Spleen (tissue), 11 donors: ENCODE measurements at regions not wholly inside any gene's neighbourhood (a gene's known extent, or its start where the extent isn't known, plus 50 kb on each side); places are given as distances from the start of the nearest gene placed in this dataset.
"Not testable (repeated sequence)": the region's sequence is repeated elsewhere in the genome, so short reads cannot be mapped to it uniquely, and the experiment has no call there.

Source experiments
- DNase-seq: peaks from one replicate; pipeline ENCODE4 v3.0.0-alpha.2; 2020
- H3K27ac ChIP-seq, 8 donors: fragments of 200-600 bp; sonication (generic) in 7 of 8; 1 replicate in 4 of 8; 2 replicates in 4 of 8; pipeline versions ENCODE4 v1.5.0 to v1.8.0; 2016 to 2021; ENCODE audit warnings: inconsistent platforms in 4 of 8, mild to moderate bottlenecking in 4 of 8, moderate library complexity in 1 of 8
- H3K27me3 ChIP-seq, 7 donors: fragments of 200-600 bp; sonication (generic) in 6 of 7; replicated peaks in 1 of 7; 1 replicate in 4 of 7; 2 replicates in 3 of 7; pipeline versions ENCODE4 v1.5.0 to v1.8.0; 2016 to 2021; ENCODE audit warnings: inconsistent platforms in 3 of 7, mild to moderate bottlenecking in 1 of 7
- H3K36me3 ChIP-seq, 6 donors: fragments of 200-600 bp; sonication (generic) in 5 of 6; 1 replicate in 4 of 6; 2 replicates in 2 of 6; pipeline versions ENCODE4 v1.5.0 to v1.8.0; 2016 to 2021; ENCODE audit warnings: inconsistent platforms in 2 of 6
- H3K4me1 ChIP-seq, 6 donors: fragments of 200-600 bp; sonication (generic) in 5 of 6; 1 replicate in 3 of 6; 2 replicates in 3 of 6; pipeline versions ENCODE4 v1.5.0 to v1.8.0; 2016 to 2021; ENCODE audit warnings: inconsistent platforms in 3 of 6
- H3K4me3 ChIP-seq, 8 donors: fragments of 200-600 bp; sonication (generic) in 7 of 8; 1 replicate in 4 of 8; 2 replicates in 4 of 8; pipeline versions ENCODE4 v1.5.0 to v1.8.0; 2016 to 2021; ENCODE audit warnings: inconsistent platforms in 4 of 8, mild to moderate bottlenecking in 4 of 8, moderate library complexity in 2 of 8
- H3K9me3 ChIP-seq, 8 donors: fragments of 200-600 bp; sonication (generic) in 7 of 8; 1 replicate in 4 of 8; 2 replicates in 4 of 8; pipeline versions ENCODE4 v1.5.0 to v1.8.0; 2016 to 2021; ENCODE audit warnings: inconsistent platforms in 4 of 8
- POLR2A ChIP-seq, 3 donors: fragments of 450-650 bp; IDR thresholded peaks; one replicate each; pipeline ENCODE4 v1.5.1; 2017; ENCODE audit warnings: antibody characterized with exemption in 3 of 3, mild to moderate bottlenecking in 1 of 3
- POLR2AphosphoS5 ChIP-seq, 3 donors: sonication (generic); formaldehyde crosslinking; IDR thresholded peaks; one replicate each; pipeline ENCODE4 v1.5.1; 2017; ENCODE audit warnings: antibody characterized with exemption in 3 of 3
- WGBS, 5 donors: extraction: QIAGEN DNeasy Blood & Tissue Kit in 3 of 5; methylation state at CpG; one replicate each; pipeline versions ENCODE4 v1.1.5 to v1.1.7; 2013 to 2018; 5-methylcytosine and 5-hydroxymethylcytosine counted together
- intact Hi-C: fragments of 100-400 bp; cut with DNase I; formaldehyde crosslinking; loops from one replicate; pipeline ENCODE4 v1.15.0; 2023; ENCODE audit warnings: low total_unique reads
- TF ChIP-seq, protein P1 (sequence below), 11 experiments: fragments of 200-600 bp in 7 of 11; fragments of 450-650 bp in 4 of 11; sonication (generic) in 4 of 11; IDR thresholded peaks in 8 of 11; conservative IDR thresholded peaks in 3 of 11; 1 replicate in 7 of 11; 2 replicates in 4 of 11; pipeline versions ENCODE4 v1.4.0 to v1.8.0; 2016 to 2021; ENCODE audit warnings: antibody characterized with exemption in 11 of 11, inconsistent platforms in 4 of 11, mild to moderate bottlenecking in 1 of 11
- donor health status: healthy with polysubstance abuse.
- donor health status: DM: no; HTN: no; CAD: no; lungs with moderate emphysema.
- donor health status: DM: no; HTN: no; CAD: no.
- donor health status: Bipolar disorder and iron deficiency.
- donor health status: healthy.
- donor health status: DM: no; HTN: no; CAD: no.
- donor health status: DM: yes; HTN: yes; CAD: no.

DNA sequence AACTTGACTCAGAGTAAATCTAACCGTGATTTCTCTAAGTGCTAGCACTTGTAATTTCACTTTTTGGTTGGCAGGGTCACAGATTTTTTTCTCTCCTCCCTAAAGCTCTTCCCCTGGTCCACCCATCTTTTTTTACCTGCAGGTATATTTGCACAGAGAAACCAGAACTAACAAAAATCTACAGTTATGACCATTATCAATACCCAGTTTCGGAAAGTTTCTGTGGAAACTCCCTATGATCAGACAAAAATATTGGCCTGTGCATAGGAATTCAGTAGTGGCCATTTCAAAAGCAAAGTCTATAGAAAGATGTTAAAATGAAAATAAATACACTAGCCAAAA lies 62.4 kb upstream of the ATF7IP2 start:
- 72 to 89% (median 80%) methylated on average over 2 of the region's 2 CpGs for WGBS, 5 donors
- intact Hi-C loops: no loop called here

GRCh38 chr16:10324210-10324609 lies 61.7 kb upstream of the ATF7IP2 start:
- no peak for TF ChIP-seq POLR2A (IDR thresholded peaks at IDR 0.05)
- TF ChIP-seq POLR2AphosphoS5 (IDR thresholded peaks at IDR 0.05): no peak
- TF ChIP-seq, protein P1, sequence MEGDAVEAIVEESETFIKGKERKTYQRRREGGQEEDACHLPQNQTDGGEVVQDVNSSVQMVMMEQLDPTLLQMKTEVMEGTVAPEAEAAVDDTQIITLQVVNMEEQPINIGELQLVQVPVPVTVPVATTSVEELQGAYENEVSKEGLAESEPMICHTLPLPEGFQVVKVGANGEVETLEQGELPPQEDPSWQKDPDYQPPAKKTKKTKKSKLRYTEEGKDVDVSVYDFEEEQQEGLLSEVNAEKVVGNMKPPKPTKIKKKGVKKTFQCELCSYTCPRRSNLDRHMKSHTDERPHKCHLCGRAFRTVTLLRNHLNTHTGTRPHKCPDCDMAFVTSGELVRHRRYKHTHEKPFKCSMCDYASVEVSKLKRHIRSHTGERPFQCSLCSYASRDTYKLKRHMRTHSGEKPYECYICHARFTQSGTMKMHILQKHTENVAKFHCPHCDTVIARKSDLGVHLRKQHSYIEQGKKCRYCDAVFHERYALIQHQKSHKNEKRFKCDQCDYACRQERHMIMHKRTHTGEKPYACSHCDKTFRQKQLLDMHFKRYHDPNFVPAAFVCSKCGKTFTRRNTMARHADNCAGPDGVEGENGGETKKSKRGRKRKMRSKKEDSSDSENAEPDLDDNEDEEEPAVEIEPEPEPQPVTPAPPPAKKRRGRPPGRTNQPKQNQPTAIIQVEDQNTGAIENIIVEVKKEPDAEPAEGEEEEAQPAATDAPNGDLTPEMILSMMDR (IDR thresholded peaks at IDR 0.05 in 8 of 11, conservative IDR thresholded peaks at IDR 0.05 in 3 of 11): no peak
- 91 to 100% (median 95%) methylated on average over 2 of the region's 2 CpGs for WGBS, 5 donors
- H3K9me3 ChIP-seq: peaks cover 0 to 15% (median 4%) of the 10 kb centered on the region in 8 donors
- H3K27ac ChIP-seq: no peak overlapping the region
- H3K36me3 ChIP-seq: no peaks in the 10 kb centered on the region
- no peaks in the 10 kb centered on the region for H3K27me3 ChIP-seq
- H3K4me3 ChIP-seq: no peak overlapping the region
- intact Hi-C loops: no loop called here
- no peak for DNase-seq
- H3K4me1 ChIP-seq: no peaks in the 10 kb centered on the region

More for the DNA sequence above, 62.4 kb upstream of the ATF7IP2 start:
- DNase-seq: no peak
- Histone ChIP-seq H3K36me3 (no peaks in the 10 kb centered on the region), H3K9me3 (peaks cover 0 to 11% (median 1%) of the 10 kb centered on the region in 8 donors), H3K4me3 (no peak overlapping the region), H3K27me3 (no peaks in the 10 kb centered on the region), H3K4me1 (no peaks in the 10 kb centered on the region), H3K27ac (no peak overlapping the region)
- no peak for TF ChIP-seq POLR2A (IDR thresholded peaks at IDR 0.05)
- TF ChIP-seq, protein P1 (IDR thresholded peaks at IDR 0.05 in 8 of 11, conservative IDR thresholded peaks at IDR 0.05 in 3 of 11): no peak
- no peak for TF ChIP-seq POLR2AphosphoS5 (IDR thresholded peaks at IDR 0.05)

DNA sequence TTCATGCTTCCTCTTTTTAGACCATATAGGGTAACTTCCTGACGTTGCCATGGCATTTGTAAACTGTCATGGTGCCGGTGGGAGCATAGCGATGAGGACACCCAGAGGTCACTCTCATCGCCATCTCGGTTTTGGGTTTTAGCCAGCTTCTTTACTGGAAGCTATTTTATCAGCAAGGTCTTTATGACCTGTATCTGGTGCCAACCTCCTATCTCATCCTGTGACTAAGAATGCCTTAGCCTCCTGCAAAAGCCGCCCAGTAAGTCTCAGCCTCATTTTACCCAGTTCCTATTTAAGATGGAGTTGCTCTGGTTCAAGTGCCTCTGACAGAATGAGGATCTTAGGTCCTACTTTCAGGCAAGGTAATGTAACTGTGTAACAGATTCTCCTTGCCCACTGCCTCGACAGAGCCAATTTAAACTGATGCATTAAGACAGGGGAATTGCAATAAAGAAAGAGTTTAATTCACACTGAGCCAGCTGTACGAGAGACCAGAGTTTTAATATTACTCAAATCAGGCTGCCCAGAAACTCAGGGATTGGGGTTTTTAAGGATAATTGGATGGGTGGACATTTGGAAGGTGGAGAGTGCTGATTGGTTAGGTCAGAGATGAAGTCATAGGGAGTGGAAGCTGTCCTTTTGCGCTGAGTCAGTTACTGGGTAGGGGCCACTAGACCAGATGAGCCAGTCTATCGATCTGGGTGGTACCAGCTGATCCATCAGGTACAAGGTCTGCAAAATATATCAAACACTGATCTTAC lies 59.9 kb upstream of the ATF7IP2 start:
- Histone ChIP-seq H3K27ac (no peak overlapping the region), H3K27me3 (no peaks in the 10 kb centered on the region), H3K4me1 (peaks cover 0 to 15% (median 4%) of the 10 kb centered on the region in 6 donors), H3K9me3 (peaks cover 0 to 15% (median 4%) of the 10 kb centered on the region in 8 donors), H3K4me3 (no peak overlapping the region), H3K36me3 (no peaks in the 10 kb centered on the region)
- WGBS, 5 donors: 67 to 83% (median 72%) methylated on average over 10 of the region's 10 CpGs
- intact Hi-C loops: no loop called here
- no peak for TF ChIP-seq POLR2A (IDR thresholded peaks at IDR 0.05)
- TF ChIP-seq, protein P1 (IDR thresholded peaks at IDR 0.05 in 8 of 11, conservative IDR thresholded peaks at IDR 0.05 in 3 of 11): no peak
- no peak for DNase-seq

- 92 to 96% (median 96%) methylated on average over 5 of the region's 5 CpGs for WGBS, 5 donors
- intact Hi-C loops: no loop called here
- H3K4me1 ChIP-seq: peaks cover 0 to 16% (median 4%) of the 10 kb centered on the region in 6 donors
- no peak overlapping the region for H3K27ac ChIP-seq
- peaks cover 0 to 15% (median 4%) of the 10 kb centered on the region in 8 donors for H3K9me3 ChIP-seq
- H3K4me3 ChIP-seq: no peak overlapping the region
- no peak for DNase-seq
- H3K27me3 ChIP-seq: no peaks in the 10 kb centered on the region
- TF ChIP-seq, protein P1 (IDR thresholded peaks at IDR 0.05 in 8 of 11, conservative IDR thresholded peaks at IDR 0.05 in 3 of 11): no peak
- no peak for TF ChIP-seq POLR2AphosphoS5 (IDR thresholded peaks at IDR 0.05)
- no peak for TF ChIP-seq POLR2A (IDR thresholded peaks at IDR 0.05)
- H3K36me3 ChIP-seq: no peaks in the 10 kb centered on the region
These were observed 59.2 kb upstream of the ATF7IP2 start for GRCh38 chr16:10326647-10327046.

- H3K4me3 ChIP-seq, intact Hi-C loops, H3K36me3 ChIP-seq, DNase-seq, H3K27me3 ChIP-seq, H3K27ac ChIP-seq: not testable (repeated sequence)
- Histone ChIP-seq H3K9me3 (peaks cover 0 to 15% (median 4%) of the 10 kb centered on the region in 8 donors), H3K4me1 (peaks cover 0 to 28% (median 4%) of the 10 kb centered on the region in 6 donors)
- WGBS, 5 donors: 75 to 84% (median 83%) methylated on average over 5 of the region's 5 CpGs
These were observed 57.6 kb upstream of the ATF7IP2 start for GRCh38 chr16:10328291-10328690.
